ENCODE measurements at regions not wholly inside any gene's neighbourhood (a gene's known extent, or its start where the extent isn't known, plus 50 kb on each side); places are given as distances from the start of the nearest gene placed in this dataset.

- Histone ChIP-seq H3K9ac (ENCODE audit: low read length in 2 of 2) (no peak overlapping the region), H3K36me3 (ENCODE audit: control insufficient read depth in 2 of 2, insufficient read depth in 2 of 2, low read length in 2 of 2) (no peaks in the 10 kb centered on the region), H3K27ac (ENCODE audit: low read length) (peak overlapping the region; percentile 69), H3K4me3 (ENCODE audit: low read length in 2 of 2) (no peak overlapping the region), H3K9me3 (ENCODE audit: control insufficient read depth in 2 of 2, low read length in 2 of 2) (peaks cover 0 to 7% of the 10 kb centered on the region in 2 donors), H3K4me1 (ENCODE audit: control insufficient read depth, insufficient read depth, low read length) (peaks cover 40% of the 10 kb centered on the region), H3K27me3 (ENCODE audit: control insufficient read depth in 1 of 2, insufficient read depth in 2 of 2, low read length in 2 of 2) (no peaks in the 10 kb centered on the region)
Measured at GRCh38 chr18:10047237-10047636, 133.4 kb downstream of the VAPA start.

DNA sequence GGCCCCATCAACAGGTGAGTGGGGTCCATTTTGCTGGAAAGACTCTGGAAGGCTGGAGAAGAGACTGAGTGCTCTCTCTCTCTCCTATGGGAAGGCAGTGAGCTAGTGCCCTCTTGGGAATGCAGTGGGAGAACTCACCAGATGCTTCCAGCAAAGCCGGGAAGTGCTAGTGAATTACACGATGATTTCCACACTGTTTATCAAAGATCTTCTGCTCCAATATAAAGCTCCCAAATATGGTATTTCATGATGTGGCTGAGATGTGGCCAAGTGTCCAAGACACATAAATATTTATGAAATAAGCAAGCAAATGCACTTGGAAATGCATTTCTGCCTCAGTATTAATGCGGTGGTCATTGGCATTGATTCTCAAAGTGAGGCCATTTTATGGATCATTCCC, 135.9 kb downstream of the VAPA start:
- Histone ChIP-seq H3K36me3 (ENCODE audit: control insufficient read depth in 2 of 2, insufficient read depth in 2 of 2, low read length in 2 of 2) (no peaks in the 10 kb centered on the region), H3K4me3 (ENCODE audit: low read length in 2 of 2) (no peak overlapping the region), H3K27me3 (ENCODE audit: control insufficient read depth in 1 of 2, insufficient read depth in 2 of 2, low read length in 2 of 2) (no peaks in the 10 kb centered on the region), H3K4me1 (ENCODE audit: control insufficient read depth, insufficient read depth, low read length) (peaks cover 54% of the 10 kb centered on the region), H3K27ac (ENCODE audit: low read length) (peak overlapping the region; percentile 76), H3K9ac (ENCODE audit: low read length in 2 of 2) (peak overlapping the region in 1 of 2 donors; percentile 24), H3K9me3 (ENCODE audit: control insufficient read depth in 2 of 2, low read length in 2 of 2) (no peaks in the 10 kb centered on the region)

GRCh38 chr18:10050956-10051355, 137.1 kb downstream of the VAPA start:
- peak overlapping the region; percentile 76 for H3K27ac ChIP-seq (ENCODE audit: low read length)

GRCh38 chr18:10051877-10052631, 138.2 kb downstream of the VAPA start:
- H3K27me3 ChIP-seq (ENCODE audit: control insufficient read depth in 1 of 2, insufficient read depth in 2 of 2, low read length in 2 of 2), result no peaks in the 10 kb centered on the region
- H3K27ac ChIP-seq (ENCODE audit: low read length), result peak overlapping the region; percentile 76
- peaks cover 48% of the 10 kb centered on the region for H3K4me1 ChIP-seq (ENCODE audit: control insufficient read depth, insufficient read depth, low read length)
- no peaks in the 10 kb centered on the region for H3K36me3 ChIP-seq (ENCODE audit: control insufficient read depth in 2 of 2, insufficient read depth in 2 of 2, low read length in 2 of 2)
- no peaks in the 10 kb centered on the region for H3K9me3 ChIP-seq (ENCODE audit: control insufficient read depth in 2 of 2, low read length in 2 of 2)
- H3K4me3 ChIP-seq (ENCODE audit: low read length in 2 of 2), result no peak overlapping the region
- H3K9ac ChIP-seq (ENCODE audit: low read length in 2 of 2), result peak overlapping the region in 1 of 2 donors; percentile 39

More at GRCh38 chr18:10050956-10051355, 137.1 kb downstream of the VAPA start:
- Histone ChIP-seq H3K9ac (ENCODE audit: low read length in 2 of 2) (no peak overlapping the region), H3K27me3 (ENCODE audit: control insufficient read depth in 1 of 2, insufficient read depth in 2 of 2, low read length in 2 of 2) (no peaks in the 10 kb centered on the region), H3K9me3 (ENCODE audit: control insufficient read depth in 2 of 2, low read length in 2 of 2) (no peaks in the 10 kb centered on the region), H3K36me3 (ENCODE audit: control insufficient read depth in 2 of 2, insufficient read depth in 2 of 2, low read length in 2 of 2) (no peaks in the 10 kb centered on the region), H3K4me3 (ENCODE audit: low read length in 2 of 2) (no peak overlapping the region), H3K4me1 (ENCODE audit: control insufficient read depth, insufficient read depth, low read length) (peaks cover 46% of the 10 kb centered on the region)

DNA sequence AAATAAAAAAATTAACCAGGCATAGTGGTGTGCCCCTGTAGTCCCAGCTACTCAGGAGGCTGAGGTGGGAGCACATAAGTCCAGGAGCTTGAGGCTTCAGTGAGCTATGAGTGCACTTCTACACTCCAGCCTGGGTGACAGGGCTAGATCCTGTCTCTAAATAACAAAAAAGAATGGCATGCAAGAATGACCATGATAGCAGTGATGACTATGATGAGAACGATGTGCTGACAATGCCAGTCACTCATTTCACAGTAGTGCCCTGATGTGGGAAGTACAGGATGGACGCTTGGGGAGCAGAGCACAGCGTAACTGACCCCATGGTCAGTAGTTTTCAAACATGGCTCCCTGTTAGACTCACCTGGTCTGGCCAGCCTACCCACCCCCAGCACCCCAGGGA, 139.1 kb downstream of the VAPA start:
- peak overlapping the region; percentile 76 for H3K27ac ChIP-seq (ENCODE audit: low read length)
- H3K4me3 ChIP-seq (ENCODE audit: low read length in 2 of 2), result no peak overlapping the region
- no peaks in the 10 kb centered on the region for H3K27me3 ChIP-seq (ENCODE audit: control insufficient read depth in 1 of 2, insufficient read depth in 2 of 2, low read length in 2 of 2)
- H3K36me3 ChIP-seq (ENCODE audit: control insufficient read depth in 2 of 2, insufficient read depth in 2 of 2, low read length in 2 of 2), result no peaks in the 10 kb centered on the region
- peak overlapping the region in 1 of 2 donors; percentile 29 for H3K9ac ChIP-seq (ENCODE audit: low read length in 2 of 2)
- H3K9me3 ChIP-seq (ENCODE audit: control insufficient read depth in 2 of 2, low read length in 2 of 2), result no peaks in the 10 kb centered on the region
- H3K4me1 ChIP-seq (ENCODE audit: control insufficient read depth, insufficient read depth, low read length), result peaks cover 55% of the 10 kb centered on the region

DNA sequence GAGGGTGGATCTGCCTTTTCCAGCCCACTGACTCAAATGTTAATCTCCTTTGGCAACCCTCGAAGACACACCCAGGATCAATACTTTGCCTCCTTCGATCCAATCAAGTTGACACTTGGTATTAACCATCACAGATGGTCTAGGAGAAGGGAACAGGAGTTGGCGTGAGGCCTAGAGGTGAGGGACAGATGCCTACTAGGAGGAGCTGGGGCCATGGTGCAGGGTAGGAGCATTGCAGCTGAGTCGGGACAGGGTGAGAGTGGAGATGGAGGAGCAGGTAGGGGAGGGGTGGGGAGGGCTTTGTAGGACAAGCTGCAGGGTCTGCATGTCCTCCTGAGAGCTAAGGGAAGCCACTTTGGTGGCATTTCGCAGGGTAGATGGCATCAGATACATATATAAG, 140.0 kb downstream of the VAPA start:
- H3K36me3 ChIP-seq (ENCODE audit: control insufficient read depth in 2 of 2, insufficient read depth in 2 of 2, low read length in 2 of 2), result no peaks in the 10 kb centered on the region
- H3K4me1 ChIP-seq (ENCODE audit: control insufficient read depth, insufficient read depth, low read length), result peaks cover 64% of the 10 kb centered on the region

GRCh38 chr18:10054366-10054765, 140.6 kb downstream of the VAPA start:
- Histone ChIP-seq H3K4me3 (ENCODE audit: low read length in 2 of 2) (no peak overlapping the region), H3K4me1 (ENCODE audit: control insufficient read depth, insufficient read depth, low read length) (peaks cover 66% of the 10 kb centered on the region), H3K27ac (ENCODE audit: low read length) (no peak overlapping the region), H3K9me3 (ENCODE audit: control insufficient read depth in 2 of 2, low read length in 2 of 2) (no peaks in the 10 kb centered on the region), H3K27me3 (ENCODE audit: control insufficient read depth in 1 of 2, insufficient read depth in 2 of 2, low read length in 2 of 2) (no peaks in the 10 kb centered on the region), H3K36me3 (ENCODE audit: control insufficient read depth in 2 of 2, insufficient read depth in 2 of 2, low read length in 2 of 2) (no peaks in the 10 kb centered on the region), H3K9ac (ENCODE audit: low read length in 2 of 2) (no peak overlapping the region)

More for the DNA sequence above, 140.0 kb downstream of the VAPA start:
- Histone ChIP-seq H3K4me3 (ENCODE audit: low read length in 2 of 2) (no peak overlapping the region), H3K27me3 (ENCODE audit: control insufficient read depth in 1 of 2, insufficient read depth in 2 of 2, low read length in 2 of 2) (no peaks in the 10 kb centered on the region), H3K27ac (ENCODE audit: low read length) (no peak overlapping the region), H3K9me3 (ENCODE audit: control insufficient read depth in 2 of 2, low read length in 2 of 2) (no peaks in the 10 kb centered on the region), H3K9ac (ENCODE audit: low read length in 2 of 2) (no peak overlapping the region)

GRCh38 chr18:10055125-10055750, 141.4 kb downstream of the VAPA start:
- H3K9me3 ChIP-seq (ENCODE audit: control insufficient read depth in 2 of 2, low read length in 2 of 2), result no peaks in the 10 kb centered on the region
- H3K36me3 ChIP-seq (ENCODE audit: control insufficient read depth in 2 of 2, insufficient read depth in 2 of 2, low read length in 2 of 2), result no peaks in the 10 kb centered on the region
- H3K27ac ChIP-seq (ENCODE audit: low read length), result no peak overlapping the region
- no peak overlapping the region for H3K4me3 ChIP-seq (ENCODE audit: low read length in 2 of 2)
- H3K9ac ChIP-seq (ENCODE audit: low read length in 2 of 2), result no peak overlapping the region
- H3K27me3 ChIP-seq (ENCODE audit: control insufficient read depth in 1 of 2, insufficient read depth in 2 of 2, low read length in 2 of 2), result no peaks in the 10 kb centered on the region
- H3K4me1 ChIP-seq (ENCODE audit: control insufficient read depth, insufficient read depth, low read length), result peaks cover 65% of the 10 kb centered on the region

DNA sequence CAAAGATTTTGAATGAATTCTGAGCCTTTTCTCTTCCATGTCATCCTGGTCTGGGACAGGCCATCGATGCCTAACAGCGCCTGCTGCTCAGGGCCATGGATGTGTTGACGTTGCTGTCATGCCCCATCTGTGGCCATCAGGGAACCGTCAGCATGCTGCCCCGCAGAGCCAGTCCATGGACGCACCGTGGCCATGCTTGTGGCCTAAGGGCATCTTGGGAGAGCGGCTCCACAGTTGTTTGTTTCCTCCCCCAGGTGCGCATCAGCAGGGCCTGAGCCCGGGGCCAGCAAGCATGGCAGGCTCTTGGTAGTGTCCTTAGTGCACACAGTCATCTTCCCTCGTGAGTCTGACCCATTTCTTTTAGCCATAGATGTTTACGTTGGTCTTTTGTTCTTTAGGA, 142.7 kb downstream of the VAPA start:
- Histone ChIP-seq H3K9ac (ENCODE audit: low read length in 2 of 2) (no peak overlapping the region), H3K4me1 (ENCODE audit: control insufficient read depth, insufficient read depth, low read length) (peaks cover 65% of the 10 kb centered on the region), H3K27ac (ENCODE audit: low read length) (no peak overlapping the region), H3K36me3 (ENCODE audit: control insufficient read depth in 2 of 2, insufficient read depth in 2 of 2, low read length in 2 of 2) (no peaks in the 10 kb centered on the region), H3K27me3 (ENCODE audit: control insufficient read depth in 1 of 2, insufficient read depth in 2 of 2, low read length in 2 of 2) (no peaks in the 10 kb centered on the region), H3K4me3 (ENCODE audit: low read length in 2 of 2) (no peak overlapping the region), H3K9me3 (ENCODE audit: control insufficient read depth in 2 of 2, low read length in 2 of 2) (no peaks in the 10 kb centered on the region)

DNA sequence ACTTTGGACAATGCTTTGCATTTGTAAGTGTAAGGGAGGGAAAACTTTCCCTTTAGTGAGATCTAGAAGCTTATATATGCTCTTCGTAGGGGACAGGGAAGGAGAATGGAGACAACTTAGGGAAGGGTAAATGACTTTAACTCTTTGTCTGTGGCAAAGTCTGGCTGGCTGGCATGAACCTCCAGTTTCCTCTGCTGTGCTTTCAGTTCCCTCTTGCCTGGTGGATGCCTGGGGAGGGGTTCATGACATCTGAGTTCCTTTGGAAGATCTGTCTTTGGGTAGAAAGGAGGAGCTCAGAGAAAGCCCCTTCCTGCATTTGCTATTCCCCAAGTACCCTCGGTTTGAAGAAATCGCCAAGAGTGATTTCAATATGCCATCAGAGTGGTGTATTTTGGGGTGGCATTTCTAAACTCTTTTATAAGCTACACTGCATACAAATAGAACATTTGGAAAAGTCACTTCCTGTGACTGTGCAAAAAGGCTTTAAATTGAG, 143.6 kb downstream of the VAPA start:
- Histone ChIP-seq H3K4me1 (ENCODE audit: control insufficient read depth, insufficient read depth, low read length) (peaks cover 63% of the 10 kb centered on the region), H3K27ac (ENCODE audit: low read length) (peak overlapping the region; percentile 64), H3K36me3 (ENCODE audit: control insufficient read depth in 2 of 2, insufficient read depth in 2 of 2, low read length in 2 of 2) (no peaks in the 10 kb centered on the region), H3K9ac (ENCODE audit: low read length in 2 of 2) (no peak overlapping the region), H3K27me3 (ENCODE audit: control insufficient read depth in 1 of 2, insufficient read depth in 2 of 2, low read length in 2 of 2) (no peaks in the 10 kb centered on the region), H3K4me3 (ENCODE audit: low read length in 2 of 2) (no peak overlapping the region), H3K9me3 (ENCODE audit: control insufficient read depth in 2 of 2, low read length in 2 of 2) (no peaks in the 10 kb centered on the region)

All from stomach smooth muscle (tissue), 2 donors.